ENCODE measurements at regions not wholly inside any gene's neighbourhood (a gene's known extent, or its start where the extent isn't known, plus 50 kb on each side); places are given as distances from the start of the nearest gene placed in this dataset.

- no peak overlapping the region for H3K27ac ChIP-seq
- ChIA-PET CTCF (no interaction called here), POLR2A (ENCODE audit: low non-redundant PET) (no interaction called here)
- TF ChIP-seq CTCF (conservative IDR thresholded peaks at IDR 0.05; ENCODE audit: low read depth) = no peak
- DNase-seq (ENCODE audit: low spot score) = no peak
Measured at GRCh38 chr1:82445827-82446226, 645.1 kb downstream of the ADGRL2 start.

- no peak for TF ChIP-seq CTCF (conservative IDR thresholded peaks at IDR 0.05; ENCODE audit: low read depth)
- CTCF ChIA-PET = interaction anchor here (0.6 kb wide), 1 partner anchor 271 kb away, joined by 3 read pairs; no protein-coding TSS in a partner anchor
Measured at GRCh38 chr1:82445132-82445531, 644.4 kb downstream of the ADGRL2 start.

GRCh38 chr1:82441402-82441801 lies 640.7 kb downstream of the ADGRL2 start:
- POLR2A ChIA-PET (ENCODE audit: low non-redundant PET) = no interaction called here
- CTCF ChIA-PET = no interaction called here
- no peak for TF ChIP-seq CTCF (conservative IDR thresholded peaks at IDR 0.05; ENCODE audit: low read depth)
- no peak for DNase-seq (ENCODE audit: low spot score)
- H3K27ac ChIP-seq = no peak overlapping the region

More at GRCh38 chr1:82445132-82445531, 644.4 kb downstream of the ADGRL2 start:
- POLR2A ChIA-PET (ENCODE audit: low non-redundant PET) = no interaction called here
- H3K27ac ChIP-seq = no peak overlapping the region
- no peak for DNase-seq (ENCODE audit: low spot score)

GRCh38 chr1:82423174-82423815 lies 622.6 kb downstream of the ADGRL2 start:
- POLR2A ChIA-PET (ENCODE audit: low non-redundant PET) = no interaction called here
- DNase-seq (ENCODE audit: low spot score) = no peak
- CTCF ChIA-PET = interaction anchor here (0.6 to 0.8 kb wide), 2 partner anchors 30 to 239 kb away, joined by 3 read pairs; no protein-coding TSS in a partner anchor
- no peak for TF ChIP-seq CTCF (conservative IDR thresholded peaks at IDR 0.05; ENCODE audit: low read depth)
- no peak overlapping the region for H3K27ac ChIP-seq

DNA sequence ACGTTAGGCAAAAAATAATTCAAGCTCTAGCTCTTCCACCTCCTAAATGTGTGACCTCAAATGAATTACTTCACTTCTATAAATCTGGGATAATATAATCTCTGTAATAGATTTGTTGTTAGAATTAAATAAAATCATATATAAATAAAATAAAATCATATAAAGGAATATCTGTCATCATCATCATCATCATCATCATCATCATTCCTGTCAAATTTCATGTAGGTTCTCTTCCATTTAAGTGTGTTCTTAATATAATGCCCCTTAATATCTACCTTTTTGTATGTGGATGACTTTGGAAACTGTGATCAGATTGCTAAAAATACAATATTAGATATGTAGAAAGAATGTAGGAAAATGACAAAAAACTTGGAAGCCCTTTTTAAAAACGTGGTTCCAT lies 621.0 kb downstream of the ADGRL2 start:
- H3K27ac ChIP-seq = no peak overlapping the region
- no peak for DNase-seq (ENCODE audit: low spot score)
- ChIA-PET CTCF (no interaction called here), POLR2A (ENCODE audit: low non-redundant PET) (no interaction called here)
- no peak for TF ChIP-seq CTCF (conservative IDR thresholded peaks at IDR 0.05; ENCODE audit: low read depth)

DNA sequence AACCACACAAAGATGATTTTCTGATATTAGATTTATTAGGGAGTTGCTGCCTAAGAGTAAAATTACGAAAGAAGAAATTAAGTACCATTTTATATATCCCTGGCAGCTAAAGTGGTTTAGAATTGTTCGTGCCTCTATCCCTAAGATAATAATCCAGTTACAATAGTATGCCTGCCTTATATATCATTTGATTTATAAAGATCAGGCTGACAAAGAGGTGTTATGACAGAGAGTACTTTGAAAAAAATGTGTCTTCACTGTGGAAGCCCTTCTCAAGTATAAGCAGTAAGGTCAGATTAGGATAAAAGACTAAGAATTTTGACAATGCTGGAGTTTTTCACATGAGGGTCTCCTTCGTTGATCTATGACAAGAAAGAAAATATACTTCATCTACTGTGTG lies 619.9 kb downstream of the ADGRL2 start:
- no peak for DNase-seq (ENCODE audit: low spot score)
- H3K27ac ChIP-seq = no peak overlapping the region
- ChIA-PET CTCF (no interaction called here), POLR2A (ENCODE audit: low non-redundant PET) (no interaction called here)
- no peak for TF ChIP-seq CTCF (conservative IDR thresholded peaks at IDR 0.05; ENCODE audit: low read depth)
